Omental fat pad (tissue), 3 donors: ENCODE measurements at regions not wholly inside any gene's neighbourhood (a gene's known extent, or its start where the extent isn't known, plus 50 kb on each side); places are given as distances from the start of the nearest gene placed in this dataset.

ENCODE experiments used
- ATAC-seq: fragments of 150-250 bp; one replicate; pipeline ENCODE4 v1.9.1; 2016; ENCODE audit warnings: mild to moderate bottlenecking, moderate library complexity; ENCODE audit not compliant: low FRiP score
- DNase-seq: peaks from one replicate; pipeline ENCODE4 v3.0.0-alpha.2; 2019; ENCODE audit warnings: low spot score
- CTCF ChIP-seq, 3 donors: fragments of 450-650 bp; IDR thresholded peaks; one replicate each; pipeline ENCODE4 v1.5.1; 2016 to 2017; ENCODE audit warnings: antibody characterized with exemption in 3 of 3, mild to moderate bottlenecking in 3 of 3, moderate library complexity in 2 of 3

- TF ChIP-seq CTCF (IDR thresholded peaks at IDR 0.05) = no peak
- no peak for ATAC-seq
- no peak for DNase-seq
Measured at GRCh38 chr7:118013252-118014010, 140.2 kb upstream of the CTTNBP2 start.

- no peak for TF ChIP-seq CTCF (IDR thresholded peaks at IDR 0.05)
- no peak for ATAC-seq
- no peak for DNase-seq
Measured at GRCh38 chr7:118022546-118022945, 149.3 kb upstream of the CTTNBP2 start.

- DNase-seq = no peak
- TF ChIP-seq CTCF (IDR thresholded peaks at IDR 0.05) = no peak
- no peak for ATAC-seq
Measured at GRCh38 chr7:118026791-118027190, 153.6 kb upstream of the CTTNBP2 start.

- no peak for DNase-seq
- ATAC-seq = no peak
- no peak for TF ChIP-seq CTCF (IDR thresholded peaks at IDR 0.05)
Measured at GRCh38 chr7:118028226-118028625, 155.0 kb upstream of the CTTNBP2 start.

- TF ChIP-seq CTCF (IDR thresholded peaks at IDR 0.05) = no peak
- DNase-seq (no peak), ATAC-seq (no peak)
Measured at GRCh38 chr7:118029826-118030422, 154.0 kb upstream of the LSM8 start.

- DNase-seq (no peak), ATAC-seq (no peak)
- no peak for TF ChIP-seq CTCF (IDR thresholded peaks at IDR 0.05)
Measured at GRCh38 chr7:118033273-118033672, 150.7 kb upstream of the LSM8 start.

- DNase-seq (no peak), ATAC-seq (no peak)
- no peak for TF ChIP-seq CTCF (IDR thresholded peaks at IDR 0.05)
Measured at GRCh38 chr7:118039963-118040489, 143.9 kb upstream of the LSM8 start.
